Hepatocyte (in vitro differentiated cells): ENCODE measurements at regions not wholly inside any gene's neighbourhood (a gene's known extent, or its start where the extent isn't known, plus 50 kb on each side); places are given as distances from the start of the nearest gene placed in this dataset.

Experiments
- DNase-seq: peaks from one replicate; pipeline ENCODE4 v3.0.0-alpha.2; 2016; ENCODE audit warnings: low spot score
- H2AFZ ChIP-seq: fragments of 200-600 bp; sonication (generic); 2 replicates; pipeline ENCODE4 v1.6.0; 2016; ENCODE audit warnings: antibody characterized with exemption, mild to moderate bottlenecking
- H3K27ac ChIP-seq: fragments of 200-600 bp; sonication (generic); 2 replicates; pipeline ENCODE4 v1.5.1; 2016; ENCODE audit warnings: mild to moderate bottlenecking
- H3K27me3 ChIP-seq: fragments of 200-600 bp; sonication (generic); 2 replicates; pipeline ENCODE4 v1.6.1; 2016
- H3K36me3 ChIP-seq: fragments of 200-600 bp; sonication (generic); replicated peaks from 2 replicates; pipeline ENCODE4 v1.5.1; 2016; ENCODE audit warnings: low read depth; ENCODE audit not compliant: insufficient read depth
- H3K4me1 ChIP-seq: fragments of 200-600 bp; sonication (generic); 2 replicates; pipeline ENCODE4 v1.5.1; 2016; ENCODE audit warnings: mild to moderate bottlenecking, moderate library complexity; ENCODE audit not compliant: insufficient read depth
- H3K4me2 ChIP-seq: fragments of 200-600 bp; sonication (generic); 2 replicates; pipeline ENCODE4 v1.6.0; 2016
- H3K4me3 ChIP-seq: fragments of 200-600 bp; sonication (generic); 2 replicates; pipeline ENCODE4 v1.5.1; 2016; ENCODE audit warnings: mild to moderate bottlenecking
- H3K79me2 ChIP-seq: fragments of 200-600 bp; sonication (generic); 2 replicates; pipeline ENCODE4 v1.6.0; 2017; ENCODE audit warnings: mild to moderate bottlenecking
- H3K9me2 ChIP-seq: fragments of 200-600 bp; sonication (generic); replicated peaks from 2 replicates; pipeline ENCODE4 v1.6.0; 2017; ENCODE audit warnings: mild to moderate bottlenecking; ENCODE audit not compliant: insufficient read depth
- H3K9me3 ChIP-seq: fragments of 200-600 bp; sonication (generic); 2 replicates; pipeline ENCODE4 v1.5.1; 2016; ENCODE audit warnings: low read depth, mild to moderate bottlenecking
- H4K20me1 ChIP-seq: fragments of 200-600 bp; sonication (generic); 2 replicates; pipeline ENCODE4 v1.6.0; 2016; ENCODE audit warnings: mild to moderate bottlenecking; ENCODE audit not compliant: insufficient read depth, poor library complexity, severe bottlenecking
- CTCF ChIP-seq: fragments of 200-600 bp; sonication (generic); IDR thresholded peaks from 2 replicates; pipeline ENCODE4 v1.5.1; 2016; ENCODE audit warnings: antibody characterized with exemption, mild to moderate bottlenecking; ENCODE audit not compliant: poor library complexity
- EZH2 ChIP-seq: fragments of 200-600 bp; sonication (generic); IDR thresholded peaks from 2 replicates; pipeline ENCODE4 v1.6.1; 2016; ENCODE audit warnings: antibody characterized with exemption, mild to moderate bottlenecking, borderline replicate concordance
- EZH2phosphoT487 ChIP-seq: fragments of 200-600 bp; sonication (generic); IDR thresholded peaks from one replicate; pipeline ENCODE4 v1.6.1; 2018; ENCODE audit warnings: antibody characterized with exemption, mild to moderate bottlenecking, low read depth, moderate library complexity; ENCODE audit not compliant: unreplicated experiment, severe bottlenecking
- WGBS: methylation state at CpG from one replicate; pipeline ENCODE4 v1.1.6; 2016; ENCODE audit warnings: low lambda C conversion rate; ENCODE audit errors: missing lambda C conversion rate; 5-methylcytosine and 5-hydroxymethylcytosine counted together

- Histone ChIP-seq H3K9me3 (no peaks in the 10 kb centered on the region), H3K4me3 (no peak overlapping the region), H3K36me3 (no peaks in the 10 kb centered on the region), H3K79me2 (no peaks in the 10 kb centered on the region), H3K27ac (no peak overlapping the region), H3K4me1 (peaks cover 17% of the 10 kb centered on the region), H4K20me1 (no peaks in the 10 kb centered on the region), H3K27me3 (no peaks in the 10 kb centered on the region), H3K9me2 (no peaks in the 10 kb centered on the region), H3K4me2 (no peak overlapping the region), H2AFZ (no peak overlapping the region)
- DNase-seq = no peak
- 66% methylated on average over 3 of the region's 3 CpGs for WGBS
- TF ChIP-seq CTCF = no peak
- no peak for TF ChIP-seq EZH2
Observed at GRCh38 chr2:41872646-41873045, 175.2 kb upstream of the PKDCC start.

DNA sequence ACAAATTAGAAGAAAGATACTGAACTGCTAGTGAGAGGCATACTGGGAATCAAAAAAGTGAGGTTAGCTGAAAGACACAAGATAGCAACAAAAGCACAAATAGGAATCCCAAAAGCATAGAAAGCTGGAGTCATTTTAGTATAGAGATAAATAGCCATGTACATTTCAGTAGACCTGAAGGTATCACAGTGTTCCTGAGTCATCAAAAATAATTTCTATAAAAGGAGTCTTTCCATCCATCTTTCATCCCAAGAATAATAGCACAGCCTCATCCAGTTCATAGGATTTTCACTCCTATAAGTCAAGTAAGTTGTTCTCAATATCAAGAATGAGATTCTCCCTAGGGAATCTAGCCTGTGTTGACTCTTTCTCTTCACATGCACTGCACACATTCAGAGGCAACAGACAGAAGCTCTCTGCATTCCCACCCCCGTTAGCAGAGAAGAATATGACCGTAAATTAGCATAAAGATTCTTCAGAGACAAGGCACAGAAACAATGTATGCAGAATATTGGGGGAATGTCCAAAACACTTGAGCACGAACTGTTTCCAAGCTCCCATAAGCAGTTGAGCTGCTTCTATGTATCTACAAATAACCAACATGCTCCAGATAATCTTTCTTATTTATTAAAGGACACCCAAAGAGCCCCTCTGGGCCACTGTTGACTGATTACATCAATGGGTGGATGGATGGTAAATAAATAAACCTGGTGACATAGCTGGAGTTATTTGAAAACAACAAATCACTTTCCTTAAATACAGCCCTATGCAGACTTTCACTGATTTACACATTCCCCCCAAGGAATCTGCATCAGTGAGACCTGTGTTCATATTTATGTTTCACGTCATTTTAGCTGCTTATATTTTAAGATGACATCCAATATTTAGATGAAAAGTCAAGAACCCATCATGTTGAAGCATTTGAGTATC is 174.5 kb upstream of the PKDCC start:
- Histone ChIP-seq H3K36me3 (no peaks in the 10 kb centered on the region), H3K9me2 (no peaks in the 10 kb centered on the region), H4K20me1 (no peaks in the 10 kb centered on the region), H3K4me1 (peaks cover 17% of the 10 kb centered on the region), H3K4me2 (no peak overlapping the region), H2AFZ (no peak overlapping the region), H3K4me3 (no peak overlapping the region), H3K79me2 (no peaks in the 10 kb centered on the region), H3K9me3 (no peaks in the 10 kb centered on the region), H3K27me3 (no peaks in the 10 kb centered on the region), H3K27ac (no peak overlapping the region)
- WGBS = 14% methylated on average over 4 of the region's 4 CpGs
- TF ChIP-seq CTCF = no peak
- TF ChIP-seq EZH2phosphoT487 = no peak
- TF ChIP-seq EZH2 = no peak
- no peak for DNase-seq

DNA sequence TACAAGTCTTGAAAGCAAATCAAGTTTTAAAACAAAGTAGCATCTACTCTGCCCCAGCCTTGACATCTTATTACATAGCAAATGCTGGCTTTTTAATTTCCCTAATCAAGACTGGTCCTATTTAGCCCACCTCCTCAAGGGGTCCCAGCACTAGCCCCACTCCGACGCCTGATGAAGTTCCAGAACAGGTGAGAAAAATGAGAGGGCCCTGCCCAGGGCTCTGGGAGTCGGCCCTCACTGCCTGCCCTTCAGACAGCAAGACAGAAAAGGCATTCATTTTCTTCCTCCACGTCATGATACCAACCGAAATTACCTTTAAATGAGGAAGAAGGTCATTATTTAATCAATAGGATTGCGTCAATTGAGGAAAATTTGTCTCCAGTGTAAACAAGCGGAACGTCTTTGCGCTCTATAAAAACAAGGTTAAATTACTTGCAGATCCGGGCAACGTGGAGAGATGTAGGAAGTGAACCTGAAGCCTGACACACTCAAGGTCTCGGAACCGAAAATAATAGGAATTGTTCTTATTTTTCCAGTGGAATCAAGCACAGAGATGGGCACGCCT is 170.6 kb upstream of the PKDCC start:
- 69% methylated on average over 14 of the region's 14 CpGs for WGBS
- Histone ChIP-seq H3K27ac (no peak overlapping the region), H3K36me3 (no peaks in the 10 kb centered on the region), H4K20me1 (no peaks in the 10 kb centered on the region), H2AFZ (no peak overlapping the region), H3K4me1 (peaks cover 39% of the 10 kb centered on the region), H3K27me3 (no peaks in the 10 kb centered on the region), H3K9me3 (no peaks in the 10 kb centered on the region), H3K9me2 (no peaks in the 10 kb centered on the region), H3K79me2 (no peaks in the 10 kb centered on the region), H3K4me2 (no peak overlapping the region), H3K4me3 (no peak overlapping the region)
- TF ChIP-seq EZH2phosphoT487 (no peak), CTCF (no peak), EZH2 (no peak)
- DNase-seq = no peak
